ENCODE measurements at regions not wholly inside any gene's neighbourhood (a gene's known extent, or its start where the extent isn't known, plus 50 kb on each side); places are given as distances from the start of the nearest gene placed in this dataset.
"Not testable (repeated sequence)": the region's sequence is repeated elsewhere in the genome, so short reads cannot be mapped to it uniquely, and the experiment has no call there.

GRCh38 chr15:20473465-20473864 lies 68.1 kb downstream of the GOLGA6L6 start:
- DNase-seq (ENCODE audit: low read depth in 2 of 2) = not testable (repeated sequence)

GRCh38 chr15:20472983-20473382 lies 68.6 kb downstream of the GOLGA6L6 start:
- DNase-seq (ENCODE audit: low read depth in 2 of 2) = not testable (repeated sequence)

- DNase-seq (ENCODE audit: low read depth in 2 of 2) = not testable (repeated sequence)
Measured at GRCh38 chr15:20470810-20471209, 70.8 kb downstream of the GOLGA6L6 start.

GRCh38 chr15:20441138-20441537 lies 100.5 kb downstream of the GOLGA6L6 start:
- DNase-seq (ENCODE audit: low read depth in 2 of 2) = not testable (repeated sequence)

- DNase-seq (ENCODE audit: low read depth in 2 of 2) = not testable (repeated sequence)
Measured at GRCh38 chr15:20440390-20440789, 101.2 kb downstream of the GOLGA6L6 start.

- not testable (repeated sequence) for DNase-seq (ENCODE audit: low read depth in 2 of 2)
Measured at GRCh38 chr15:20439111-20439510, 102.5 kb downstream of the GOLGA6L6 start.

- not testable (repeated sequence) for DNase-seq (ENCODE audit: low read depth in 2 of 2)
Measured at GRCh38 chr15:20438255-20438654, 103.3 kb downstream of the GOLGA6L6 start.

- DNase-seq (ENCODE audit: low read depth in 2 of 2) = not testable (repeated sequence)
Measured at GRCh38 chr15:20433468-20433867, 108.1 kb downstream of the GOLGA6L6 start.

GRCh38 chr15:20430495-20430894 lies 111.1 kb downstream of the GOLGA6L6 start:
- DNase-seq (ENCODE audit: low read depth in 2 of 2) = not testable (repeated sequence)

GRCh38 chr15:20420710-20421109 lies 120.9 kb downstream of the GOLGA6L6 start:
- DNase-seq (ENCODE audit: low read depth in 2 of 2) = not testable (repeated sequence)

GRCh38 chr15:20416618-20417017 lies 125.0 kb downstream of the GOLGA6L6 start:
- not testable (repeated sequence) for DNase-seq (ENCODE audit: low read depth in 2 of 2)

- DNase-seq (ENCODE audit: low read depth in 2 of 2) = not testable (repeated sequence)
Measured at GRCh38 chr15:20409667-20410198, 131.9 kb downstream of the GOLGA6L6 start.

- DNase-seq (ENCODE audit: low read depth in 2 of 2) = no peak
Measured at GRCh38 chr15:20409247-20409646, 132.4 kb downstream of the GOLGA6L6 start.

- DNase-seq (ENCODE audit: low read depth in 2 of 2) = no peak
Measured at GRCh38 chr15:20407553-20407952, 134.0 kb downstream of the GOLGA6L6 start.

GRCh38 chr15:20404571-20404970 lies 137.0 kb downstream of the GOLGA6L6 start:
- not testable (repeated sequence) for DNase-seq (ENCODE audit: low read depth in 2 of 2)

GRCh38 chr15:20402586-20402985 lies 139.0 kb downstream of the GOLGA6L6 start:
- DNase-seq (ENCODE audit: low read depth in 2 of 2) = not testable (repeated sequence)

GRCh38 chr15:20401058-20401457 lies 140.5 kb downstream of the GOLGA6L6 start:
- DNase-seq (ENCODE audit: low read depth in 2 of 2) = not testable (repeated sequence)

- not testable (repeated sequence) for DNase-seq (ENCODE audit: low read depth in 2 of 2)
Measured at GRCh38 chr15:20398680-20399079, 142.9 kb downstream of the GOLGA6L6 start.

- DNase-seq (ENCODE audit: low read depth in 2 of 2) = not testable (repeated sequence)
Measured at GRCh38 chr15:20388161-20388560, 153.4 kb downstream of the GOLGA6L6 start.

GRCh38 chr15:20386198-20386597 lies 155.4 kb downstream of the GOLGA6L6 start:
- no peak for DNase-seq (ENCODE audit: low read depth in 2 of 2)

- DNase-seq (ENCODE audit: low read depth in 2 of 2) = not testable (repeated sequence)
Measured at GRCh38 chr15:20380199-20380598, 161.4 kb downstream of the GOLGA6L6 start.

GRCh38 chr15:20376872-20377271 lies 164.7 kb downstream of the GOLGA6L6 start:
- no peak for DNase-seq (ENCODE audit: low read depth in 2 of 2)

- DNase-seq (ENCODE audit: low read depth in 2 of 2) = not testable (repeated sequence)
Measured at GRCh38 chr15:20372416-20372815, 169.2 kb downstream of the GOLGA6L6 start.

GRCh38 chr15:20369500-20369899 lies 172.1 kb downstream of the GOLGA6L6 start:
- no peak for DNase-seq (ENCODE audit: low read depth in 2 of 2)

Data from stimulated activated CD8-positive, alpha-beta memory T cell treated with anti-CD3 and anti-CD28 coated beads, Interleukin-2, amount 100 ng/mL, for 1 hour (primary cell).